Gastroesophageal sphincter (tissue), 4 donors: ENCODE measurements at regions not wholly inside any gene's neighbourhood (a gene's known extent, or its start where the extent isn't known, plus 50 kb on each side); places are given as distances from the start of the nearest gene placed in this dataset.

Experiments
- ATAC-seq: fragments of 150-250 bp; one replicate; pipeline ENCODE4 v1.9.1; 2016; ENCODE audit warnings: mild to moderate bottlenecking, moderate library complexity
- H3K27ac ChIP-seq, 4 donors: fragments of 200-600 bp; sonication (generic) in 3 of 4; 1 replicate in 3 of 4; 2 replicates in 1 of 4; pipeline ENCODE4 v1.5.1; 2016 to 2019
- H3K27me3 ChIP-seq: fragments of 200-600 bp; sonication (generic); one replicate; pipeline ENCODE4 v1.5.1; 2019
- H3K36me3 ChIP-seq, 2 donors: fragments of 200-600 bp; sonication (generic); one replicate each; pipeline ENCODE4 v1.5.1; 2019; ENCODE audit warnings: control low read depth in 1 of 2
- H3K4me1 ChIP-seq, 3 donors: fragments of 200-600 bp; sonication (generic); 1 replicate in 2 of 3; 2 replicates in 1 of 3; pipeline ENCODE4 v1.5.1; 2016 to 2019; ENCODE audit warnings: control low read depth in 2 of 3
- H3K4me3 ChIP-seq, 2 donors: fragments of 200-600 bp; sonication (generic); one replicate each; pipeline ENCODE4 v1.5.1; 2019; ENCODE audit warnings: mild to moderate bottlenecking in 1 of 2, moderate library complexity in 1 of 2
- H3K9me3 ChIP-seq, 3 donors: fragments of 200-600 bp; sonication (generic); one replicate each; pipeline ENCODE4 v1.5.1; 2017 to 2019; ENCODE audit warnings: control low read depth in 2 of 3
- CTCF ChIP-seq, 4 experiments: fragments of 200-600 bp in 2 of 4; fragments of 450-650 bp in 2 of 4; sonication (generic) in 1 of 4; IDR thresholded peaks; one replicate each; pipeline ENCODE4 v1.5.1; 2017 to 2019; ENCODE audit warnings: antibody characterized with exemption in 4 of 4, mild to moderate bottlenecking in 2 of 4, moderate library complexity in 2 of 4
- EP300 ChIP-seq: sonication (generic); formaldehyde crosslinking; IDR thresholded peaks from one replicate; pipeline ENCODE4 v1.6.1; 2017; ENCODE audit warnings: antibody characterized with exemption, mild to moderate bottlenecking
- POLR2A ChIP-seq, 2 donors: fragments of 450-650 bp; IDR thresholded peaks; one replicate each; pipeline ENCODE4 v1.6.1; 2017; ENCODE audit warnings: antibody characterized with exemption in 2 of 2, mild to moderate bottlenecking in 2 of 2, moderate library complexity in 1 of 2
- POLR2AphosphoS5 ChIP-seq: sonication (generic); formaldehyde crosslinking; IDR thresholded peaks from one replicate; pipeline ENCODE4 v1.6.1; 2017; ENCODE audit warnings: antibody characterized with exemption
- WGBS, 2 donors: methylation state at CpG; one replicate each; pipeline ENCODE4 v1.1.5; 2018; ENCODE audit warnings: low coverage in 1 of 2; 5-methylcytosine and 5-hydroxymethylcytosine counted together

- Histone ChIP-seq H3K4me3 (no peak overlapping the region), H3K4me1 (peaks cover 0 to 6% (median 0%) of the 10 kb centered on the region in 3 donors), H3K27ac (no peak overlapping the region), H3K27me3 (no peaks in the 10 kb centered on the region), H3K9me3 (no peaks in the 10 kb centered on the region), H3K36me3 (no peaks in the 10 kb centered on the region)
- ATAC-seq: no peak
- TF ChIP-seq POLR2A (IDR thresholded peaks at IDR 0.05): no peak
- no peak for TF ChIP-seq POLR2AphosphoS5
- no peak for TF ChIP-seq CTCF (IDR thresholded peaks at IDR 0.05)
- WGBS, 2 donors: 20 to 33% methylated on average over 1 to 2 of the region's 2 CpGs
These were observed 76.8 kb upstream of the PLEKHA5 start for GRCh38 chr12:19052689-19053088.

- no peak overlapping the region for H3K4me3 ChIP-seq
- no peak for ATAC-seq
- no peak for TF ChIP-seq POLR2AphosphoS5
- TF ChIP-seq EP300: no peak
- TF ChIP-seq POLR2A (IDR thresholded peaks at IDR 0.05): no peak
- TF ChIP-seq CTCF (IDR thresholded peaks at IDR 0.05): no peak
- no peaks in the 10 kb centered on the region for H3K36me3 ChIP-seq
- peaks cover 0 to 10% (median 0%) of the 10 kb centered on the region in 3 donors for H3K4me1 ChIP-seq
- H3K27me3 ChIP-seq: no peaks in the 10 kb centered on the region
- no peak overlapping the region for H3K27ac ChIP-seq
- no peaks in the 10 kb centered on the region for H3K9me3 ChIP-seq
- WGBS, 2 donors: 100% methylated on average over 1 of the region's 1 CpG
These were observed 76.3 kb upstream of the PLEKHA5 start for GRCh38 chr12:19053218-19053617.

DNA sequence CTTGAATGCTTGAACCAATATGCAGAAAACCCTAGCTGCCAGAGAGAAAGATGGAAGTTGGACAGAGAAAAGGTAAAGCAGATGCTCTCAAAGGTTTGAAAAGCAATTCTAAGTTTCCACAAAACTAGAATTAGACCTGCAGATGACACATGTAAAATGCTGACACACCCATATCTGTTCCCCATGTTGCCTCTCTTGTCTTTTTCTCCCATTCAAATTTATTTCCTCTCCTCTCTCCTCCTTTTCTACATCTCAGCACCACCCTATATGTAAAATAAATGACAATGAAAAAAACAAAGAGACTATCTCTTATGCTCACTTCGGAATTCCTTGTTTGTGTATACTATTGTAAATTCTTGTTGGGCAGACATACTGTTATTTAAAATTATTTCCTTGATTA lies 75.5 kb upstream of the PLEKHA5 start:
- WGBS, 2 donors: 80 to 94% methylated on average over 1 of the region's 1 CpG
- no peak for TF ChIP-seq EP300
- no peak for TF ChIP-seq POLR2AphosphoS5

DNA sequence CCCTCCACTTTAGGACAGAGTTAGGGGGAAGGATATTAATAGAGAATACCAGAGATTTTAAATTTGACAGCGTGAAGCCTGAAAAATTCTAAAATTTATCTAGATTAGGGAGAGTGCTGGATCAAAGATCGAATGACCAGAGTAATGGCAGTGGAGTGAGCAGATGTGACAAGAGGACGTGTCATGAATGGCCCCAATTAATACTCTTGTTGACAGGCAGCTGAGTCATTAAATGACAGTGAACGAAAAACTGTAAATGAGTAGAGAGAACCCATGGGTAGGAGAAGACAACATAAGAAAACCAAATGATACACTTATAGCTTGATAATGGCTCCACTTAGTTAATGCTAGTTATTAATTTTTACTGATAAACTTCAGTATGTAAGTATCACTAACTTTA lies 73.9 kb upstream of the PLEKHA5 start:
- no peak for ATAC-seq
- Histone ChIP-seq H3K4me3 (no peak overlapping the region), H3K4me1 (peaks cover 0 to 27% (median 4%) of the 10 kb centered on the region in 3 donors), H3K27ac (no peak overlapping the region), H3K9me3 (no peaks in the 10 kb centered on the region), H3K27me3 (no peaks in the 10 kb centered on the region), H3K36me3 (no peaks in the 10 kb centered on the region)
- 89 to 100% methylated on average over 4 of the region's 4 CpGs for WGBS, 2 donors
- TF ChIP-seq POLR2A (IDR thresholded peaks at IDR 0.05) (no peak), EP300 (no peak), CTCF (IDR thresholded peaks at IDR 0.05) (no peak), POLR2AphosphoS5 (no peak)

More for the DNA sequence above, 75.5 kb upstream of the PLEKHA5 start:
- no peak overlapping the region for H3K4me3 ChIP-seq
- H3K9me3 ChIP-seq: no peaks in the 10 kb centered on the region
- no peak for ATAC-seq
- peaks cover 0 to 18% (median 4%) of the 10 kb centered on the region in 3 donors for H3K4me1 ChIP-seq
- no peaks in the 10 kb centered on the region for H3K36me3 ChIP-seq
- no peak overlapping the region for H3K27ac ChIP-seq
- no peaks in the 10 kb centered on the region for H3K27me3 ChIP-seq

- Histone ChIP-seq H3K9me3 (no peaks in the 10 kb centered on the region), H3K27me3 (no peaks in the 10 kb centered on the region), H3K27ac (no peak overlapping the region), H3K4me3 (no peak overlapping the region), H3K4me1 (peaks cover 0 to 27% (median 4%) of the 10 kb centered on the region in 3 donors), H3K36me3 (no peaks in the 10 kb centered on the region)
- WGBS, 2 donors: 35 to 37% methylated on average over 3 to 4 of the region's 5 CpGs
- TF ChIP-seq CTCF (IDR thresholded peaks at IDR 0.05) (no peak), POLR2A (IDR thresholded peaks at IDR 0.05) (no peak), POLR2AphosphoS5 (no peak), EP300 (no peak)
- peak; percentile 7 for ATAC-seq
These were observed 71.1 kb upstream of the PLEKHA5 start for GRCh38 chr12:19058235-19059021.
